C4-2B (cell line): ENCODE measurements at regions not wholly inside any gene's neighbourhood (a gene's known extent, or its start where the extent isn't known, plus 50 kb on each side); places are given as distances from the start of the nearest gene placed in this dataset.

Source experiments
- ZFX ChIP-seq: fragments of 450-650 bp; IDR thresholded peaks from 2 replicates; pipeline ENCODE4 v1.6.1; 2017
- TF ChIP-seq, protein P1 (sequence below): fragments of 450-650 bp; conservative IDR thresholded peaks from 2 replicates; pipeline ENCODE4 v1.5.1; 2017; ENCODE audit warnings: mild to moderate bottlenecking

- TF ChIP-seq, protein P1, sequence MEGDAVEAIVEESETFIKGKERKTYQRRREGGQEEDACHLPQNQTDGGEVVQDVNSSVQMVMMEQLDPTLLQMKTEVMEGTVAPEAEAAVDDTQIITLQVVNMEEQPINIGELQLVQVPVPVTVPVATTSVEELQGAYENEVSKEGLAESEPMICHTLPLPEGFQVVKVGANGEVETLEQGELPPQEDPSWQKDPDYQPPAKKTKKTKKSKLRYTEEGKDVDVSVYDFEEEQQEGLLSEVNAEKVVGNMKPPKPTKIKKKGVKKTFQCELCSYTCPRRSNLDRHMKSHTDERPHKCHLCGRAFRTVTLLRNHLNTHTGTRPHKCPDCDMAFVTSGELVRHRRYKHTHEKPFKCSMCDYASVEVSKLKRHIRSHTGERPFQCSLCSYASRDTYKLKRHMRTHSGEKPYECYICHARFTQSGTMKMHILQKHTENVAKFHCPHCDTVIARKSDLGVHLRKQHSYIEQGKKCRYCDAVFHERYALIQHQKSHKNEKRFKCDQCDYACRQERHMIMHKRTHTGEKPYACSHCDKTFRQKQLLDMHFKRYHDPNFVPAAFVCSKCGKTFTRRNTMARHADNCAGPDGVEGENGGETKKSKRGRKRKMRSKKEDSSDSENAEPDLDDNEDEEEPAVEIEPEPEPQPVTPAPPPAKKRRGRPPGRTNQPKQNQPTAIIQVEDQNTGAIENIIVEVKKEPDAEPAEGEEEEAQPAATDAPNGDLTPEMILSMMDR, result no peak
- TF ChIP-seq ZFX, result no peak
Observed at GRCh38 chr10:10644008-10644646, 373.5 kb upstream of the CELF2 start.
